OCI-LY1 (cell line): ENCODE measurements at regions not wholly inside any gene's neighbourhood (a gene's known extent, or its start where the extent isn't known, plus 50 kb on each side); places are given as distances from the start of the nearest gene placed in this dataset.

Experiments
- EZH2 ChIP-seq: fragments of 200-600 bp; sonication (generic), shearing (Covaris generic); IDR thresholded peaks from 2 replicates; pipeline ENCODE4 v1.8.0; 2017; ENCODE audit warnings: borderline replicate concordance, mixed run types, mild to moderate bottlenecking, antibody characterized with exemption, low read length, moderate library complexity, mixed read lengths
- TF ChIP-seq, protein P1 (sequence below): fragments of 200-600 bp; sonication (generic), shearing (Covaris generic); IDR thresholded peaks from 2 replicates; pipeline ENCODE4 v1.5.1; 2017; ENCODE audit warnings: mild to moderate bottlenecking, antibody characterized with exemption, low read length, moderate library complexity, mixed read lengths

GRCh38 chr5:1667648-1668140, 131.9 kb downstream of the MRPL36 start:
- TF ChIP-seq, protein P1, sequence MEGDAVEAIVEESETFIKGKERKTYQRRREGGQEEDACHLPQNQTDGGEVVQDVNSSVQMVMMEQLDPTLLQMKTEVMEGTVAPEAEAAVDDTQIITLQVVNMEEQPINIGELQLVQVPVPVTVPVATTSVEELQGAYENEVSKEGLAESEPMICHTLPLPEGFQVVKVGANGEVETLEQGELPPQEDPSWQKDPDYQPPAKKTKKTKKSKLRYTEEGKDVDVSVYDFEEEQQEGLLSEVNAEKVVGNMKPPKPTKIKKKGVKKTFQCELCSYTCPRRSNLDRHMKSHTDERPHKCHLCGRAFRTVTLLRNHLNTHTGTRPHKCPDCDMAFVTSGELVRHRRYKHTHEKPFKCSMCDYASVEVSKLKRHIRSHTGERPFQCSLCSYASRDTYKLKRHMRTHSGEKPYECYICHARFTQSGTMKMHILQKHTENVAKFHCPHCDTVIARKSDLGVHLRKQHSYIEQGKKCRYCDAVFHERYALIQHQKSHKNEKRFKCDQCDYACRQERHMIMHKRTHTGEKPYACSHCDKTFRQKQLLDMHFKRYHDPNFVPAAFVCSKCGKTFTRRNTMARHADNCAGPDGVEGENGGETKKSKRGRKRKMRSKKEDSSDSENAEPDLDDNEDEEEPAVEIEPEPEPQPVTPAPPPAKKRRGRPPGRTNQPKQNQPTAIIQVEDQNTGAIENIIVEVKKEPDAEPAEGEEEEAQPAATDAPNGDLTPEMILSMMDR = no peak
- TF ChIP-seq EZH2 = no peak
